ENCODE measurements at regions not wholly inside any gene's neighbourhood (a gene's known extent, or its start where the extent isn't known, plus 50 kb on each side); places are given as distances from the start of the nearest gene placed in this dataset.

DNA sequence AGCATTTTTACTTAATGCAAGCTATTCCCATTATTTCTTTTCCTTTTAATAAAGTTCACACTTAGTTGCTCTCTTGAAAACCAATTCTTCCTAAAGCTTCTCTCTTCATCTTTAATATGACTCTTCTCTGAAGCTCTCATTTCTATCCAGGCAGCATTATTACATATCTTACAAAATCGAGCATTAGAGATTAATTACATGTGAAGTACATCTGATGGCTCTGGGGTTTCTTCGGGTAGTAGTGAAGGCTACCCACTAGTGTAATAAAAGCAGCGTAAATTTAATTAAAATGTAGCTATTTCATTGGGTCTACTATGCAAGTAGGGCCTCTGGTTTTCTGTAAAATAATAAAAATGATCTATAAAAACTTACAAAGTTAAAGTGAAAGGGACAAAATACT lies 513.6 kb upstream of the DPH6 start:
- TF ChIP-seq, protein P1, sequence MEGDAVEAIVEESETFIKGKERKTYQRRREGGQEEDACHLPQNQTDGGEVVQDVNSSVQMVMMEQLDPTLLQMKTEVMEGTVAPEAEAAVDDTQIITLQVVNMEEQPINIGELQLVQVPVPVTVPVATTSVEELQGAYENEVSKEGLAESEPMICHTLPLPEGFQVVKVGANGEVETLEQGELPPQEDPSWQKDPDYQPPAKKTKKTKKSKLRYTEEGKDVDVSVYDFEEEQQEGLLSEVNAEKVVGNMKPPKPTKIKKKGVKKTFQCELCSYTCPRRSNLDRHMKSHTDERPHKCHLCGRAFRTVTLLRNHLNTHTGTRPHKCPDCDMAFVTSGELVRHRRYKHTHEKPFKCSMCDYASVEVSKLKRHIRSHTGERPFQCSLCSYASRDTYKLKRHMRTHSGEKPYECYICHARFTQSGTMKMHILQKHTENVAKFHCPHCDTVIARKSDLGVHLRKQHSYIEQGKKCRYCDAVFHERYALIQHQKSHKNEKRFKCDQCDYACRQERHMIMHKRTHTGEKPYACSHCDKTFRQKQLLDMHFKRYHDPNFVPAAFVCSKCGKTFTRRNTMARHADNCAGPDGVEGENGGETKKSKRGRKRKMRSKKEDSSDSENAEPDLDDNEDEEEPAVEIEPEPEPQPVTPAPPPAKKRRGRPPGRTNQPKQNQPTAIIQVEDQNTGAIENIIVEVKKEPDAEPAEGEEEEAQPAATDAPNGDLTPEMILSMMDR (IDR thresholded peaks at IDR 0.05; ENCODE audit: low read depth, low read length, poor library complexity, severe bottlenecking): no peak
- no peak for TF ChIP-seq EZH2phosphoT487 (IDR thresholded peaks at IDR 0.05; ENCODE audit: borderline replicate concordance, low read length)
